NOMO-1 (cell line): ENCODE measurements at regions not wholly inside any gene's neighbourhood (a gene's known extent, or its start where the extent isn't known, plus 50 kb on each side); places are given as distances from the start of the nearest gene placed in this dataset.

Experiments
- DNase-seq, 2 experiments: peaks; one replicate each; lab custom pipeline; 2025; ENCODE audit not compliant: unreplicated experiment in 2 of 2; lab: John Stamatoyannopoulos, UW

DNA sequence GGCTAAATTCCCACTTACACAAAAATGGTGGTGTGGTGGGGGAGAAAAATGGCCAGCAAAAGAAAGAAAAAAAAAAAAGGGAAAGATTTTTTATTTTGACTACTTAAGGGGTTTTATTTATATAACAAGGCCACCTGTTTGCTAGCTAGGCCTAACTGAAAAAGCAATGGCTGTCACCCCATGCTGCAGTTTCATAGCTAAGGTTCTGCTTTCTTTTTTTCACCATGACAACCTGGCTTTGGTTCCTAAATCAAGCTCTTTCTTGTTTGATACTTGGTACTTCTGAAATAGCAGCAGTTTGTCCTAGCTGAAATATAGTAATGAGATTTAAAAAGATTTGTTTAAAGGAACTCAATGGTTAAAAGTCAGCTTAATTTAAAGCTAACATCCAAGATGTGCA lies 433.2 kb upstream of the MEX3C start:
- DNase-seq, result no peak

- DNase-seq, result no peak
Observed at GRCh38 chr18:51637881-51638280, 440.4 kb upstream of the MEX3C start.

DNA sequence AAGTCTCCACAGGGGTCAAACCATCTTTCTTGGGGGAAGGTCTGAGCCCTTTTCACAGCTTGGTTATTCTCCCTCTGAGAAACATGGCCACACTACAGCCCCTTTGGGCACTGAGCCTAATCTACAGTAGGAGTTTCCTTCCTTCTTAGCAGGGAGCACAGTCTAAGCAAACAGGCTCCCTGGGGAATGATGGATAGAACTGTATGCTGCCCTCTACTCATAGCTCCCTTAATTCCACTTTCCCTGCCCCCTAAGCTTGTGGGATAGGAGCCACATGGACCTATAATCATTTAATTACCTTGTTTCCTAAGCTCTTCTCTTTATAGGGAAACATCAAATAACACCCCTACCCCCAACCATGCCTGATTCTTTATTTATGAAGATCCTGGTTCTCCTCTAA lies 442.1 kb upstream of the MEX3C start:
- DNase-seq, result no peak

DNA sequence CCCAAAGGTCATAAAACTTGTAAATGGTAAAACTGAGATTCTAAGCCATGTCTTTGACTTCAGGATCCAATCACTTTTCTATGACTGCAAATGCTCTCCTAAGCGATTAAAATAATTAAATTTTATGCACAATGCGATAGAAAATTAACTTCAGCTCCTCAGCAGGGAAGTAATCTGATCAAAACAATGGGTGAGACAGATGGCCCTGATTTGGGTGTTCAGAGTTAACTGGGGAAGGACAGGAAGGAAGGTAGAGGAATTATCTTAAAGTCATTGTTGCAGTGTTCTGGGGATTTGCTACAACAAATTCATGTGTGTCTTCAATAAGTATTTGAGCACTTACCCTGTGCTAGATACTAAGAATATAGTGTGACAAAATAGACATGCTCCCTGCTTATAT lies 446.0 kb upstream of the MEX3C start:
- no peak for DNase-seq

DNA sequence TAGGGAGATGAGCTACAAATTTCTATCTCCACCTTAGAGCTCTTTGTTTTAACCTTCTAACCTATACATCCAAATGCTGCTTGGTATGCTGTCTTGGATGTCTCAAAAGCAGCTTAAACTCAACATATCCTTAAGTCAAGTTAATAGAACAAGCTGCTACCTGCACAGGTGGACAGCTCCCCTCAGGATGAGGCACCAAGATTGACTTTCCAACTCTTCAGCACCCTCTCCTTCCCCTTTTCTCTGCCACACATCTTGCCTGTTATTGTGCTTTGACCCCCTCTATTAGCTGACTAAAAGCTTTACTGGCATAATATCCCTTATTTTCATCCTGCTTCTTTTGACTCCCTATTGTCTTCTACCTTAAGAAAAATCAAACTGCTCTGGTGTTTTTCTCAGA lies 448.1 kb upstream of the MEX3C start:
- no peak for DNase-seq

GRCh38 chr18:51647346-51647745 lies 449.9 kb upstream of the MEX3C start:
- no peak for DNase-seq

DNA sequence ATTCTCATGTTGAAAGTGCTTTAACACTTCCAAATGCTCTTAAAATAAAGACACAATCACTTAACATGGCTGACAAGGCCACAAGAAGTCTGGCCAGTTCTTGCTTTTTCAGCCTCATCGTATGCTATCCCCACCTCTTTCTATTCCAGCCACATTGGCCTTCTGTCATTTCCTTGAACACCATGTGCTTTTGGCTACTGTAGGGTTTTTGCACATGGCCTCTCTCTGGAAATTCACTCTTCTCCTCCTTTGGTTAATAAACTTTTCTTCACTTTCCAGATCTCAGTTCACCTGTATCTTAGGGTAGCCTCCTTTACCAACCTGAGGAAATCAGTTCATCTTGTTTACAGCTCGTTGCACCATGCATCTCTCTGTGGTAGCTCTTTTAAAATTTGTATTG lies 450.5 kb upstream of the MEX3C start:
- no peak for DNase-seq

GRCh38 chr18:51649796-51650195 lies 452.3 kb upstream of the MEX3C start:
- DNase-seq, result no peak

- no peak for DNase-seq
Observed at GRCh38 chr18:51651761-51652160, 454.3 kb upstream of the MEX3C start.

- DNase-seq, result no peak
Observed at GRCh38 chr18:51653507-51654213, 456.2 kb upstream of the MEX3C start.

GRCh38 chr18:51654488-51655326 lies 457.2 kb upstream of the MEX3C start:
- no peak for DNase-seq

DNA sequence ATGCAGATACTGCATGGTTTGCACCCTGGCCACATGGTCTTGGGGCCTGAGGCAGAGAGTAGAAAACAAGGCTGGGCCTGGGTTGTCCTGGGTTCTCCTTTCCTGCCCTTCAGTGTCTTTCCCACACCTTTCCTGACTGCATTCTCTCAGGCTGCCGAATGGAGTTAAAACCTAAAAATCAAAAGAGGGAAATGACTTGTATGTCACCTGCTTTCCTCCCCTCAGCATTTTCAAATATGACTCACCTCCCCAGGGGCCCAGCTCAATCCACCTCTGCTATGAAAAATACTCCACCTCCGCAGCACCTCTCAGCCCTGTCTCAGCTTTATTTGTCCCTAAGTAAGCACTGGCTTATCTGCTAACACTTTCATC lies 457.8 kb upstream of the MEX3C start:
- DNase-seq, result no peak

DNA sequence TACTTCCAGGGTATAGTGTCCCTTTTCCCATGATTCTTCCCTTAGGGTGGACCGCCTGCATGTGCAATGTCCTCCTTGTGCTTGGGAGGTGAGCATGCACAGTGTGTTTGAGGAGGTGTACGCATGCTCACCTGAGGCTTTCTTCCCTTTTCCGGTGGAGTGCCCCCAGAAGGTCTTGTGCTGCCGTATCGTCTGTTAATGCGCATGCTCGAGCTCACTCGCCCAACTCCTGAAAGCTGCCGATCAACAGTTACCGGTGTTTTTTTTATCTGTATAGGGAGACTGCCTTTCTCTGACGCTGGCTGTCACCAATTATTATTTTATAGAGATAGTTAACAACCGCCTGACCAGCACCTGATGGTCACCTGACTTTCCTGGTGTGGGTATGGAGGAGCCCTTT lies 458.8 kb upstream of the MEX3C start:
- no peak for DNase-seq

GRCh38 chr18:51658436-51658835 lies 461.0 kb upstream of the MEX3C start:
- DNase-seq, result no peak

- no peak for DNase-seq
Observed at GRCh38 chr18:51659781-51660180, 462.3 kb upstream of the MEX3C start.

DNA sequence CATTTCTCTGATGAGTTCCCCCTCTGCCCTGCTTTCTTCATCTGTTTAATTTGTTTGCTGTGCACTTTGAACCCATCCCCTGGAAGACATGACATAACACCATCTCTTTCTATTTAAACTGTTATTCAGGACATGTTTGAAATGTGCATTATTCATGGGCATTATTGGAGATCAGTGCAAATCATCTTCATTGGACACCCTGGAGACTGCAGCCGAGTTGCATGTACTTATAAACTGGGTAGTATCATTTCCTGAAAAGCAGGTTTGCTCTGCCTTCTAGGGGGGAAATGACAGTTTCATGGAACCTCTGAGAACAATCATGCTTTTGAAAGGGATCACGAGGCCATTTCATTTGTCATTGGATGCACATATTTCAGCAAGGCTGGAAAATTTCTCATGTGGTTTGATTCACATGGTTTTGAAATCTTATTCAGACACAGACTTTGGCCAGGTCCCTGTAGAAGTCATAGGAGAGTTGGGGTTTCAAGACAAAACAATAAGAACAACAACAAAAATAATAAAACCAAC lies 462.8 kb upstream of the MEX3C start:
- DNase-seq, result no peak

GRCh38 chr18:51664236-51664635 lies 466.8 kb upstream of the MEX3C start:
- DNase-seq, result no peak

DNA sequence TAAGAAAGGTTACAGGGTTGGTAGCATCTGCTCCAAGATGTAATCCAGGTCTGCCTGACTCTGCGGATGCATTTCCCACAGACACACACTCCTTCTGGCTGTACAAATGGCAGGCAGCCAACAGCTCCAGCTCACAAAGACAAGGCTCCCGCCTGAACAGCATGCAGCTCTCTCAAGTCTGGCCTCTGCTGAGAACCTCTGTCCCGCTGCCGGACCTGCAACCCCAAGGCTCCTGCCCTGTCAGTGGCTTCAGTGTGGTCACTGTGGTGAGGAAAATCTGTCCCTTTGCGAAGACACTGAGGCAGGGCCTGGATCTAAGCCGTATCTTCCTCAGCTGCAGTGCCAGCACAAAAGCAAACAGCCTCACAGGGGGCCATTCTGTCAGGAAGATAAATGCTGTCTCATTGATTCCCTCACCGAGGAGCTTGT lies 469.3 kb upstream of the MEX3C start:
- DNase-seq, result no peak

DNA sequence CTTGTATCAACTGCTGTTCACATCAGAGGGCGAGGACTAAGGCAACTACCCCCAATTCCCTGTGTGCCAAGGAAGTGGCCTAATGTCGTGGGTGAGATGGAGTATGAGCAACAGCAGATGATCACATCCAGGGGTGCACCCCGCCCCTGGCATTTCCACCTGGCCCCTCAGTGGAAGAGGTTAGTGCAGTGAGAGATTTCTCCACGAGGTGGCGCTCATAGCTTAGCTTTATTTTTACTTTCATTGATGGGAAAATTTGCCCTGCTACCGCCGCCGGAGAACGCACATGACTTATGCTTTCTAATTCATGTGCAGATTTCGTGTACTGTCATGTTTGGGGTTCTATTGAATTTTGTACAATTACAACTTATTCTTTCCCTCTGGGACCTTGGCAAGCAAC lies 470.6 kb upstream of the MEX3C start:
- DNase-seq, result peak; percentile 10 to 28

DNA sequence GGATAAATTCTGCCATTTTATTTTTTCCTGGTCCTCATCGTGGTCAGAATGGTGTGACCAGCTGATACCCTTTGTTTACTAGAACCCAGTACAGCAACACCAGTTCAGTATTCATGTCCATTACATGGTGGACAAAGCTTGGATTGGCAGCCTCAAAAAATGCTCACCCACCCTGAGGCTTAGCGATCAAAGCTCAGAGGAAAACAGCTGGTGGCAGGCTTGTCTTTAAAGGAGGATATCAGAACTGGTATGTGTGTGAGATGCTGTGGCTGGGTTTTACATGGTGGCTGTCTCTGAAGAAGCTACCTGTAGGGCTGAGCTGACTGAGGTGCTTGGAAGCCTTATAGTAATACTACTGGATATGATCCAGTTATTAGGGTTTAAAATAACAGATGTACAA lies 471.1 kb upstream of the MEX3C start:
- DNase-seq, result no peak

DNA sequence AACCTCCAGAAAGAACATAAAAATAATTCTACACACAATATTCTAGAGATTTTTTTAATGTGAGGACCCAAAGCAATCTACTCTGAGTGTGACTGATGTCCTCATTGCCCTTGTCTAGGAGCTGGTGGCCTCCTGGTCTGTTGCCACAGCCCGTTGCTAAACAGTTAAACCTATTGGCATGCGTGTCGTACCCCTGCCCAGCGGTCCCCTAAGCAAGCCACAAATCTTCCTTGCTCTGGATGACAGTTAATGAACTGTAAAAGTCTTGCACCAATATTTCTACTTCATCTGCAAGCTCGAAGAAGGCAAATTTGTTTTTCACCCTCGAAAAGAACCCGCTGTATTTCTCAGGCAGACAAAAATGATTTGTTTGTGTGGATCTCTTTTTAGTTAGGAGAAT lies 489.1 kb upstream of the MEX3C start:
- DNase-seq, result no peak
